ENCODE measurements at regions not wholly inside any gene's neighbourhood (a gene's known extent, or its start where the extent isn't known, plus 50 kb on each side); places are given as distances from the start of the nearest gene placed in this dataset.

DNA sequence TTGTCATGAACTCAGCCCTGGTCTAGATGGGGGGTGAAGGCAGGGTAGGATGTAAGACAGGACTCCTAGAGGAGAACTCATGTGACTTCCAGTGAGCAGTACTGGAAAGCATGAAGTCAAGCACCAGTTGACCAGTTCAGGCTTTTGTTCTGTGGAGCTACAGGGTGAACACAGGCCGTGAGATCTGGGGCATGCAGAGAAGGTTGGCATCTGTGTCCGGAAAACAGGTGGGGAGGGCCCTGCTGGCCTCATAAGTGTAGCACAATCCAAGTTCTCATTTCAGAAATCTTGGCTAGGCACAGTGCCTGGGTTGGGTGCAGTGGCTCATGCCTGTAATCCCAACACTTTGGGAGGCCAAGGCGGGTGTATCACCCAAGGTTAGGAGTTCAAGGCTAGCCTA is 50.9 kb upstream of the SPATS2L start:
- H3K9me3 ChIP-seq (ENCODE audit: insufficient read depth, low read depth, low read length): no peaks in the 10 kb centered on the region
- peaks cover 2% of the 10 kb centered on the region for H3K9me3 Mint-ChIP-seq (ENCODE audit: unreplicated experiment)
- H3K4me1 ChIP-seq (ENCODE audit: insufficient read depth, low read length): peaks cover 4% of the 10 kb centered on the region
- TF ChIP-seq EZH2 (IDR thresholded peaks at IDR 0.05; ENCODE audit: insufficient read depth, low read length): no peak
- TF ChIP-seq, protein P1, sequence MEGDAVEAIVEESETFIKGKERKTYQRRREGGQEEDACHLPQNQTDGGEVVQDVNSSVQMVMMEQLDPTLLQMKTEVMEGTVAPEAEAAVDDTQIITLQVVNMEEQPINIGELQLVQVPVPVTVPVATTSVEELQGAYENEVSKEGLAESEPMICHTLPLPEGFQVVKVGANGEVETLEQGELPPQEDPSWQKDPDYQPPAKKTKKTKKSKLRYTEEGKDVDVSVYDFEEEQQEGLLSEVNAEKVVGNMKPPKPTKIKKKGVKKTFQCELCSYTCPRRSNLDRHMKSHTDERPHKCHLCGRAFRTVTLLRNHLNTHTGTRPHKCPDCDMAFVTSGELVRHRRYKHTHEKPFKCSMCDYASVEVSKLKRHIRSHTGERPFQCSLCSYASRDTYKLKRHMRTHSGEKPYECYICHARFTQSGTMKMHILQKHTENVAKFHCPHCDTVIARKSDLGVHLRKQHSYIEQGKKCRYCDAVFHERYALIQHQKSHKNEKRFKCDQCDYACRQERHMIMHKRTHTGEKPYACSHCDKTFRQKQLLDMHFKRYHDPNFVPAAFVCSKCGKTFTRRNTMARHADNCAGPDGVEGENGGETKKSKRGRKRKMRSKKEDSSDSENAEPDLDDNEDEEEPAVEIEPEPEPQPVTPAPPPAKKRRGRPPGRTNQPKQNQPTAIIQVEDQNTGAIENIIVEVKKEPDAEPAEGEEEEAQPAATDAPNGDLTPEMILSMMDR (IDR thresholded peaks at IDR 0.05; ENCODE audit: insufficient read depth, low read depth, low read length): no peak
- H3K4me1 Mint-ChIP-seq (ENCODE audit: low read depth, unreplicated experiment): peaks cover 23% of the 10 kb centered on the region
- H3K4me3 Mint-ChIP-seq (ENCODE audit: unreplicated experiment): no peak overlapping the region
- H3K79me2 ChIP-seq (ENCODE audit: insufficient read depth, low read length): no peaks in the 10 kb centered on the region
- no peak overlapping the region for H3K27ac Mint-ChIP-seq (ENCODE audit: unreplicated experiment)
- FAIRE-seq (no peak), DNase-seq (ENCODE audit: low read depth) (no peak)
- no peaks in the 10 kb centered on the region for H3K27me3 Mint-ChIP-seq (ENCODE audit: low read depth, unreplicated experiment)
- H3K36me3 ChIP-seq (ENCODE audit: insufficient read depth, low read length): no peaks in the 10 kb centered on the region
- H3K36me3 Mint-ChIP-seq (ENCODE audit: low read depth, unreplicated experiment): no peaks in the 10 kb centered on the region
- no peak overlapping the region for H2AFZ ChIP-seq (ENCODE audit: low read depth, low read length)
- no peak overlapping the region for H3K27ac ChIP-seq (ENCODE audit: low read depth, low read length)
- no peaks in the 10 kb centered on the region for H4K20me1 ChIP-seq (ENCODE audit: insufficient read depth, low read length)
- no peak overlapping the region for H3K4me3 ChIP-seq (ENCODE audit: insufficient read depth, low read depth, low read length)
- H3K4me2 ChIP-seq (ENCODE audit: low read length): no peak overlapping the region
- H3K27me3 ChIP-seq (ENCODE audit: insufficient read depth, low read length): no peaks in the 10 kb centered on the region
- no peak overlapping the region for H3K9ac ChIP-seq (ENCODE audit: low read length)

Data from astrocyte (in vitro differentiated cells and primary cell).